Neural cell (in vitro differentiated cells): ENCODE measurements at regions not wholly inside any gene's neighbourhood (a gene's known extent, or its start where the extent isn't known, plus 50 kb on each side); places are given as distances from the start of the nearest gene placed in this dataset.

Source experiments
- H2AFZ ChIP-seq: fragments of 200-600, 300-800 bp; sonication (generic), shearing (Covaris generic); 2 replicates; pipeline ENCODE4 v1.6.0; 2014; ENCODE audit warnings: low read depth, mild to moderate bottlenecking, antibody characterized with exemption, low read length, moderate library complexity
- H3F3A ChIP-seq: fragments of 200-600 bp; shearing (Covaris generic); 2 replicates; pipeline ENCODE4 v1.6.1; 2016; ENCODE audit warnings: mild to moderate bottlenecking, moderate library complexity, mixed read lengths, antibody characterized with exemption, low read length; ENCODE audit not compliant: insufficient read depth, poor library complexity, severe bottlenecking
- H3K27ac ChIP-seq: fragments of 200-600, 300-800 bp; sonication (generic), shearing (Covaris generic); 2 replicates; pipeline ENCODE4 v1.5.1; 2014; ENCODE audit warnings: mild to moderate bottlenecking, low read length, moderate library complexity
- H3K27me3 ChIP-seq: fragments of 300-800, 200-600 bp; sonication (generic), shearing (Covaris generic); 2 replicates; pipeline ENCODE4 v1.6.0; 2014; ENCODE audit warnings: mild to moderate bottlenecking, low read depth, low read length, moderate library complexity; ENCODE audit not compliant: insufficient read depth
- H3K36me3 ChIP-seq: fragments of 300-800, 200-600 bp; sonication (generic), shearing (Covaris generic); 2 replicates; pipeline ENCODE4 v1.5.1; 2014; ENCODE audit warnings: mild to moderate bottlenecking, antibody characterized with exemption, low read length, moderate library complexity; ENCODE audit not compliant: insufficient read depth
- H3K4me2 ChIP-seq: fragments of 300-800, 200-600 bp; sonication (generic), shearing (Covaris generic); 2 replicates; pipeline ENCODE4 v1.6.0; 2014; ENCODE audit warnings: mild to moderate bottlenecking, low read length
- H3K4me3 ChIP-seq: fragments of 300-800, 200-600 bp; sonication (generic), shearing (Covaris generic); 2 replicates; pipeline ENCODE4 v1.5.1; 2014; ENCODE audit warnings: mild to moderate bottlenecking, low read length, moderate library complexity
- H3K79me2 ChIP-seq: fragments of 200-600 bp; shearing (Covaris generic); replicated peaks from 2 replicates; pipeline ENCODE4 v1.6.0; 2014; ENCODE audit warnings: mild to moderate bottlenecking, low read length, moderate library complexity; ENCODE audit not compliant: insufficient read depth
- H3K9ac ChIP-seq: fragments of 300-800, 200-600 bp; sonication (generic), shearing (Covaris generic); 2 replicates; pipeline ENCODE4 v1.6.1; 2016; ENCODE audit warnings: mild to moderate bottlenecking, low read length, mixed read lengths
- H3K9me2 ChIP-seq: fragments of 200-600 bp; shearing (Covaris generic); 2 replicates; pipeline ENCODE4 v1.6.1; 2016; ENCODE audit warnings: mild to moderate bottlenecking, low read length, mixed read lengths; ENCODE audit not compliant: insufficient read depth
- H3K9me3 ChIP-seq: fragments of 200-600, 300-800 bp; sonication (generic), shearing (Covaris generic); 2 replicates; pipeline ENCODE4 v1.6.1; 2016; ENCODE audit warnings: mild to moderate bottlenecking, mixed run types, low read length, moderate library complexity, mixed read lengths
- H4K20me1 ChIP-seq: fragments of 200-600 bp; shearing (Covaris generic); 2 replicates; pipeline ENCODE4 v1.6.1; 2016; ENCODE audit warnings: mild to moderate bottlenecking, mixed run types; ENCODE audit not compliant: insufficient read depth
- EP300 ChIP-seq: fragments of 450-650 bp; conservative IDR thresholded peaks from 2 replicates; pipeline ENCODE4 v1.6.1; 2014; ENCODE audit warnings: antibody characterized with exemption, mild to moderate bottlenecking, moderate library complexity; ENCODE audit not compliant: poor library complexity, severe bottlenecking
- EZH2 ChIP-seq: fragments of 200-600, 300-800 bp; shearing (Covaris generic), sonication (generic); IDR thresholded peaks from 2 replicates; pipeline ENCODE4 v1.6.1; 2014; ENCODE audit warnings: antibody characterized with exemption, low read length, borderline replicate concordance, mild to moderate bottlenecking; ENCODE audit not compliant: insufficient read depth, poor library complexity, severe bottlenecking
- MXI1 ChIP-seq: fragments of 450-650 bp; conservative IDR thresholded peaks from 2 replicates; pipeline ENCODE4 v1.6.1; 2014; ENCODE audit warnings: antibody characterized with exemption, mild to moderate bottlenecking; ENCODE audit not compliant: poor library complexity, severe bottlenecking
- POLR2AphosphoS5 ChIP-seq: IDR thresholded peaks from 2 replicates; pipeline ENCODE4 v1.6.1; 2012
- RAD21 ChIP-seq: fragments of 450-650 bp; conservative IDR thresholded peaks from 2 replicates; pipeline ENCODE4 v1.6.1; 2014; ENCODE audit warnings: antibody characterized with exemption, mild to moderate bottlenecking, moderate library complexity
- SMC3 ChIP-seq: fragments of 450-650 bp; conservative IDR thresholded peaks from 2 replicates; pipeline ENCODE4 v1.6.1; 2014; ENCODE audit warnings: antibody characterized with exemption, mild to moderate bottlenecking, moderate library complexity; ENCODE audit not compliant: poor library complexity
- TAF1 ChIP-seq: IDR thresholded peaks from 2 replicates; pipeline ENCODE4 v1.6.1; 2012; ENCODE audit warnings: low read depth
- TF ChIP-seq, protein P1 (sequence below): fragments of 450-650 bp; IDR thresholded peaks from 2 replicates; pipeline ENCODE4 v1.5.1; 2014; ENCODE audit warnings: antibody characterized with exemption, mild to moderate bottlenecking, moderate library complexity; ENCODE audit not compliant: poor library complexity, severe bottlenecking
- TF ChIP-seq, protein P2 (sequence below): IDR thresholded peaks from 2 replicates; pipeline ENCODE4 v1.6.1; 2012; ENCODE audit warnings: borderline replicate concordance

DNA sequence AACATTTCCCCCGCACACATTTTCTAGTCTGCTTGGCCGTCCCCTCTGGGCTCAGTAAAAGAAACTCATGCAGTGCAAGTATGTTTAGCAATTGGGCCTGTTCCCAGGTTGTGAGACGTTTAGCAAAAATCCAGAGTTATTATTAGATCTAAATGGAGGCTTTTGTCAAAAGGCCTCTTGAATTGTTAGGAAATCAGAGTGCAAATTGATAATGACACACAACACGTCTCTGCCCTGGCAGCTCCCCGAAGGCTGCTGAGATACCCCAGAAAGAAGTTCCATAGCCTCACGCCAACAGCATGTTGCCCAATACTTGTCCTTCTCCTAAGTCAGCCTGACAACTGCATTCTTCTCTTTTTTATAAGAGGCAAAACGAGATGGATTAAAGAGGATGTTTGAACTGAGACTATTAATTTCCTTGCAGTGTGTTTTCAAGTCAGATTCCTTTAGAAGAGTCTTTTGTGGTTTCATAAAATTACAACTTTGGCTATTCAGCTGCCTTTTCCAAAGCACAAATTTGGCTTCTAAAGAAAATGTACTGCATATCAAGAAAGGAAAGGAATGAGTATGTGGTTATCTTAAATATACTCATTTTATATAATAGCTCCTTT is 202.2 kb downstream of the TRIB2 start:
- H3K9ac ChIP-seq, result no peak overlapping the region
- H3K4me2 ChIP-seq, result no peak overlapping the region
- H2AFZ ChIP-seq, result no peak overlapping the region
- H3K79me2 ChIP-seq, result no peaks in the 10 kb centered on the region
- no peaks in the 10 kb centered on the region for H4K20me1 ChIP-seq
- H3K27ac ChIP-seq, result no peak overlapping the region
- H3F3A ChIP-seq, result no peaks in the 10 kb centered on the region
- H3K9me3 ChIP-seq, result no peaks in the 10 kb centered on the region
- H3K9me2 ChIP-seq, result no peaks in the 10 kb centered on the region
- no peaks in the 10 kb centered on the region for H3K36me3 ChIP-seq
- H3K27me3 ChIP-seq, result no peaks in the 10 kb centered on the region
- H3K4me3 ChIP-seq, result no peak overlapping the region
- TF ChIP-seq SMC3, result no peak
- TF ChIP-seq MXI1, result no peak
- TF ChIP-seq POLR2AphosphoS5, result no peak

DNA sequence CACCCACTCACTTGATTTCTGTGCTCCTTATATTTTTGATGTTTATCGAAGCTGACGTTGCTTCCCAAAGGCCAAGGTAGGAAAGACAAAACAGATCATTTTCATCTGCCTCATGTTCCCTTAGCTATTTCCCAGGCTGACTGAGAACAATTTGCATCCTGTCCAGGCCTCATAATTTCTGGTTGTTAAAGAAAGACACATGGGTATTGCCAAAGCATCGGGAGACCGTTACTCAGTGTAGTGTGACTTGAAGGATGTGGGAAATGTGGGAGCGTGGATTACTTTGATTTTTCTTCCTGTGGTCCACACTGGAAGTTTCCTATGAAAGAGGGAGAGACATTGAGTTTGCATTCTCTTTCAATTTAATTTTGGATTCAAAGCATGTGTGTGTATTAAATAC is 204.6 kb downstream of the TRIB2 start:
- Histone ChIP-seq H3K27me3 (no peaks in the 10 kb centered on the region), H3K9me2 (no peaks in the 10 kb centered on the region), H2AFZ (no peak overlapping the region), H3F3A (no peaks in the 10 kb centered on the region), H4K20me1 (no peaks in the 10 kb centered on the region), H3K79me2 (no peaks in the 10 kb centered on the region), H3K4me2 (no peak overlapping the region), H3K4me3 (no peak overlapping the region), H3K36me3 (no peaks in the 10 kb centered on the region), H3K27ac (no peak overlapping the region), H3K9me3 (no peaks in the 10 kb centered on the region), H3K9ac (no peak overlapping the region)
- TF ChIP-seq EP300 (no peak), SMC3 (no peak), RAD21 (no peak), EZH2 (no peak), MXI1 (no peak), TAF1 (no peak), POLR2AphosphoS5 (no peak)
- TF ChIP-seq, protein P1, sequence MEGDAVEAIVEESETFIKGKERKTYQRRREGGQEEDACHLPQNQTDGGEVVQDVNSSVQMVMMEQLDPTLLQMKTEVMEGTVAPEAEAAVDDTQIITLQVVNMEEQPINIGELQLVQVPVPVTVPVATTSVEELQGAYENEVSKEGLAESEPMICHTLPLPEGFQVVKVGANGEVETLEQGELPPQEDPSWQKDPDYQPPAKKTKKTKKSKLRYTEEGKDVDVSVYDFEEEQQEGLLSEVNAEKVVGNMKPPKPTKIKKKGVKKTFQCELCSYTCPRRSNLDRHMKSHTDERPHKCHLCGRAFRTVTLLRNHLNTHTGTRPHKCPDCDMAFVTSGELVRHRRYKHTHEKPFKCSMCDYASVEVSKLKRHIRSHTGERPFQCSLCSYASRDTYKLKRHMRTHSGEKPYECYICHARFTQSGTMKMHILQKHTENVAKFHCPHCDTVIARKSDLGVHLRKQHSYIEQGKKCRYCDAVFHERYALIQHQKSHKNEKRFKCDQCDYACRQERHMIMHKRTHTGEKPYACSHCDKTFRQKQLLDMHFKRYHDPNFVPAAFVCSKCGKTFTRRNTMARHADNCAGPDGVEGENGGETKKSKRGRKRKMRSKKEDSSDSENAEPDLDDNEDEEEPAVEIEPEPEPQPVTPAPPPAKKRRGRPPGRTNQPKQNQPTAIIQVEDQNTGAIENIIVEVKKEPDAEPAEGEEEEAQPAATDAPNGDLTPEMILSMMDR, result no peak
- TF ChIP-seq, protein P2, sequence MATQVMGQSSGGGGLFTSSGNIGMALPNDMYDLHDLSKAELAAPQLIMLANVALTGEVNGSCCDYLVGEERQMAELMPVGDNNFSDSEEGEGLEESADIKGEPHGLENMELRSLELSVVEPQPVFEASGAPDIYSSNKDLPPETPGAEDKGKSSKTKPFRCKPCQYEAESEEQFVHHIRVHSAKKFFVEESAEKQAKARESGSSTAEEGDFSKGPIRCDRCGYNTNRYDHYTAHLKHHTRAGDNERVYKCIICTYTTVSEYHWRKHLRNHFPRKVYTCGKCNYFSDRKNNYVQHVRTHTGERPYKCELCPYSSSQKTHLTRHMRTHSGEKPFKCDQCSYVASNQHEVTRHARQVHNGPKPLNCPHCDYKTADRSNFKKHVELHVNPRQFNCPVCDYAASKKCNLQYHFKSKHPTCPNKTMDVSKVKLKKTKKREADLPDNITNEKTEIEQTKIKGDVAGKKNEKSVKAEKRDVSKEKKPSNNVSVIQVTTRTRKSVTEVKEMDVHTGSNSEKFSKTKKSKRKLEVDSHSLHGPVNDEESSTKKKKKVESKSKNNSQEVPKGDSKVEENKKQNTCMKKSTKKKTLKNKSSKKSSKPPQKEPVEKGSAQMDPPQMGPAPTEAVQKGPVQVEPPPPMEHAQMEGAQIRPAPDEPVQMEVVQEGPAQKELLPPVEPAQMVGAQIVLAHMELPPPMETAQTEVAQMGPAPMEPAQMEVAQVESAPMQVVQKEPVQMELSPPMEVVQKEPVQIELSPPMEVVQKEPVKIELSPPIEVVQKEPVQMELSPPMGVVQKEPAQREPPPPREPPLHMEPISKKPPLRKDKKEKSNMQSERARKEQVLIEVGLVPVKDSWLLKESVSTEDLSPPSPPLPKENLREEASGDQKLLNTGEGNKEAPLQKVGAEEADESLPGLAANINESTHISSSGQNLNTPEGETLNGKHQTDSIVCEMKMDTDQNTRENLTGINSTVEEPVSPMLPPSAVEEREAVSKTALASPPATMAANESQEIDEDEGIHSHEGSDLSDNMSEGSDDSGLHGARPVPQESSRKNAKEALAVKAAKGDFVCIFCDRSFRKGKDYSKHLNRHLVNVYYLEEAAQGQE, result no peak
